NCI-H1092 treated with DMSO at 0.1 percent for 48 hours (cell line): ENCODE measurements at regions not wholly inside any gene's neighbourhood (a gene's known extent, or its start where the extent isn't known, plus 50 kb on each side); places are given as distances from the start of the nearest gene placed in this dataset.
"Not testable (repeated sequence)": the region's sequence is repeated elsewhere in the genome, so short reads cannot be mapped to it uniquely, and the experiment has no call there.

Experiments
- DNase-seq: peaks from one replicate; lab custom pipeline; 2025; lab: John Stamatoyannopoulos, UW

- DNase-seq: not testable (repeated sequence)
Observed at GRCh38 chr14:106355007-106355791, 828.8 kb downstream of the TMEM121 start.

DNA sequence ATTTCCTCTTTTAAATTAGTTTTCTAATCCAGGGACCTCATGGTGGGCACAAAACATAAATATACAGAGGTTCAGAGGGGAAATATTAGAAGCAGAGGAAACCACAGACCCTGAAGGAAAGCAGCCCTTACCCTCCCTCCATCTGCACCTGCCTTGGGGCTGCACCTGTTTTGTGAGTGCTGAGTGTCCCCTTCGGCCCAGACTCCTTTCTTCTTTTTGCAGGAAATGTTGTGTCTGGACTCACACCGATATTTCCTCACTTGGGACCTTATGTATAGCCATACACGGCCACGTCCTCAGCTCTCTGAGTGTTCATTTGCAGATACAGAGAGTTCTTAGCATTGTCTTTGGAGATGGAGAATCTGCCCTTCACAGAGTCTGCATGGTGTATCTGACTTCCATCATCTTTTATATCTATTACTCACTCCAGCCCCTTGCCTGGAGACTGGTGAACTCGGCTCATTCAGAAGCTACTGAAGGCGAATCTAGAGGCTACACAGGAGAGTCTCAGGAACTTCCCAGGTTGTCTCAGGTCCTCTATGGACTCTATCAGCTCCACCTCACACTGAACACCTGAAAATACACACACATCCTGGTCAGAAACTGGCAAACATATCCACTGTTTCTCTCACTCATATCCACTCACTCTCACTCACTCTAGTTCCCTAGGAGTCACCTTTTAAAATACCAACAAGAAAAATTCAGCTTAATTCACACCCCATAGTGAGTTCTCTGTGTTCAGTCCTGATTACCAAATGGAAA lies 829.7 kb downstream of the TMEM121 start:
- DNase-seq: not testable (repeated sequence)

GRCh38 chr14:106356643-106356930 lies 830.2 kb downstream of the TMEM121 start:
- DNase-seq: not testable (repeated sequence)

- DNase-seq: not testable (repeated sequence)
Observed at GRCh38 chr14:106359157-106359887, 832.9 kb downstream of the TMEM121 start.

- DNase-seq: not testable (repeated sequence)
Observed at GRCh38 chr14:106365371-106365770, 839.0 kb downstream of the TMEM121 start.

DNA sequence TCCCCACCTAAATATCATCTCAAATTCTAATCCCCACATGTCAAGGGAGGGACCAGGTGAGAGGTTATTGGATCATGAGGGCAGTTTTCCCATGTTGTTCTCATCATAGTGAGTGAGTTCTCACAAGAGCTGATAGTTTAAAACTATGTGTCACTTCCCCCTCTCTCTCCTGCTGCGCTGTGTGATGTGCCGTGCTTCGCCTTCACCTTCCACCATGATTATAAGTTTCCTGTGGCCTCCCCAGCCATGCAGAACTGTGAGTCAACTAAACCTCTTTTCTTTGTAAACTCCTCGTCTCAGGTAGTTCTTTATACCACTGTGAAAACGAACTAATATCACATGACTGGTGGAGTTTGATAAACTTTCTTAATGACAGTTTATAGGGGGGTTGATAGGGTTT lies 839.5 kb downstream of the TMEM121 start:
- DNase-seq: not testable (repeated sequence)

DNA sequence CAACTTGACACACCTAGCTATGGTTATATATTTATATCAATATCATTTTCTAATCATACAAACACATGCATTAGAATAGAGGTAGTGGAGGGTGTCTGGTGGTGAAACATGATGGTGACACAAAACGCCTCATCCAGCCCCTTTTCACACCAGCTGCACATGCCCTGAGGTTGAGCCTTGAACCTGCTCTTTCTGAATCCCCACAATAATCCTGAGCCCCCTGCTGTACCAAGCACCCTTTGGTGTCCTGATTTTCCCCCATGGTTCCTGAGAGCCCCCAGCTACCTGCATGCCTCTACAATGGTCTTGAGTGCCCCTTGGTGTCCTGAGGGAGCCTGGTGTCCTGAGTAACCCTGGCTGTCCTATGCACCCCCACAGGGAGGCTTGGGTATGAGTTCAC lies 840.6 kb downstream of the TMEM121 start:
- DNase-seq: not testable (repeated sequence)

DNA sequence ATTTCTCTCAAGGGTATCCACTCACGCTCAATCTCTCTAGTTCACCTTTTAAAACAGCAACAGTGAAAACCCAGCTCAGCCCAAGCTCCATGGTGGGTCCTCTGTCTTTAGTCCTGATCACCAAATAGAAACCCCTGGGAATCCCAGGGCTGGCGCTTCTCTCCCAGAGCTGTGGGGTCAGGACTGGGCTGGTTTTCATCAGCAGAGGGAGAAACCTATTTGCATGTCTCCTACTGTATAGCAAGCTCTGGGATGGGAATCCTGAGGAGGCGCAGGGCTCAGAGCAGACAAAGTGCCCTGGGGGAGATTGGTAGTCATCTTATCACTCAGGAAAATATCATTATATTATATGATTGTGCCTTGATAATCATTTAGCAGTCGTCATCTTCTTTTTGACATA lies 843.1 kb downstream of the TMEM121 start:
- not testable (repeated sequence) for DNase-seq

DNA sequence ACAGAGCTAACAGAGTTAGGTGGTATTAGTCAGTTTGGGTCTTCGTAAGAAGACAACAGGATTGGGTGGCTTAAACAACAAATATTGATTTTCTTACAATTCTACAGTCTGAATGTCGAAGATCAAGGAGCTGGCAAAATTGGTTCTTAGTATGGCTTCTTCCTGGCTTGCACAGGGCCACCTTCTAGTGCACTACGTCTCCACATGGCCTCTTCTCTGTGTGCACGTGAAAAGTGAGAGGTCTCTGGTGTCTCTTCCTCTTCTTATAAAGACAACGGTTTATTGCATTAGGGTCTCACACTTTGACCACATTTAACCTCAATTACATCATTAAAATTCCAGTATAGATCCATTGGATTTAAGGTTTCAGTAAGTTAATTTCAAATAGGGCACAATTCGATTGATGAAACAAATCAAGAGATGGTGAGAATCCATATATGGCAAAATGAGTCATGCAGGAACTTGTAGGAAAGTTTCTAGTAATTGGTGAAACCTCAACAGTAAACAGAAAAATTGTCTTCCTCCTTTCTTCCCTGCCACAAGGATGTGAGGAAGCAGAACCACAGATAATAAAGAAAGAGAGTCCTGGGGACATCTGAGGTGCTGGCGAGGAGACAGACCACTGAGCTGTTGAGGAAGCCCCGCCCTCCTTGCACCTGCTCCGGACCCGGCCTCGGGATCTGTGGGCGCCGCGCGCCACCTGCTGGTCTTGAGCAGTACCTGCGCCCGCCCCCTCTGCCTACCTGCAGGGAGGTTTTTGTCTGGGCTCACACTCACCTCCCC lies 846.7 kb downstream of the TMEM121 start:
- peak; percentile 41 for DNase-seq

GRCh38 chr14:106373653-106374110 lies 847.3 kb downstream of the TMEM121 start:
- DNase-seq: not testable (repeated sequence)

GRCh38 chr14:106377432-106377831 lies 851.0 kb downstream of the TMEM121 start:
- no peak for DNase-seq

GRCh38 chr14:106378191-106378590 lies 851.8 kb downstream of the TMEM121 start:
- DNase-seq: no peak

GRCh38 chr14:106380740-106381139 lies 854.4 kb downstream of the TMEM121 start:
- no peak for DNase-seq

DNA sequence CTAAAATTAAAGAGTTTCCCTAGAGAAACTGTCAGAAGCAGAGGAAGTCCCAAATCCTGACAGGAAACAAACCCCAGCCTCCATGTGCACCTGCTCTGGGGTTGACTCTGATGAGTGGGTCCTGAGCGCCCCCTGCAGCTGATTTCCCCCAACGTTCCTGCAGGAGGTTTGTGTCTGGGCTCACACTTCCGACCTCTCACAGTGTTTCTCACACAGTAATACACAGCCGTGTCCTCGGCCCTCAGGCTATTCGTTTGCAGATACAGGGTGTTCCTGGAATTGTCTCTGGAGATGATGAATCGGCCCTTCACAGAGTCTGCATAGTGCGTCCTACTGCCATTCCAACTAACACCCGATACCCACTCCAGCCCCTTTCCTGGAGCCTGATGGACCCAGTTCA lies 862.8 kb downstream of the TMEM121 start:
- not testable (repeated sequence) for DNase-seq

- DNase-seq: no peak
Observed at GRCh38 chr14:106390401-106390800, 864.0 kb downstream of the TMEM121 start.

DNA sequence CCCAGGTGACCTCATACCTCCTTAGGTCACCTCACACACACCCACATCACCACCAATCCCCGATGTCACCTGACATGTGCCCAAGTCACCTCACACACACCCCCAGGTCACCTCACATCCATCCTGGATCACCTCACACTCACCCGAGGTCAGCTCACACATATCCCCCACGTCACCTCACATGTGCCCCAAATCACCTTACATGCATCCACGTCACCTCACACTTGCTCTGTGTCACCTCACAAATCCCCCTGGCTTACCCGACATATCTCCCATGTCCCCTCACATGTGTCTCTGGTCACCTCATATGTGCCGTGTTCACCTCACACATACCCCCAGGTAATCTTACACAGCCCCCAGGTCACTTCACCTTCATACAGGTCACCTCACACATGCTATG lies 864.6 kb downstream of the TMEM121 start:
- DNase-seq: no peak

GRCh38 chr14:106393742-106394141 lies 867.4 kb downstream of the TMEM121 start:
- no peak for DNase-seq

- no peak for DNase-seq
Observed at GRCh38 chr14:106395456-106396050, 869.2 kb downstream of the TMEM121 start.

GRCh38 chr14:106396999-106397398 lies 870.6 kb downstream of the TMEM121 start:
- DNase-seq: no peak

DNA sequence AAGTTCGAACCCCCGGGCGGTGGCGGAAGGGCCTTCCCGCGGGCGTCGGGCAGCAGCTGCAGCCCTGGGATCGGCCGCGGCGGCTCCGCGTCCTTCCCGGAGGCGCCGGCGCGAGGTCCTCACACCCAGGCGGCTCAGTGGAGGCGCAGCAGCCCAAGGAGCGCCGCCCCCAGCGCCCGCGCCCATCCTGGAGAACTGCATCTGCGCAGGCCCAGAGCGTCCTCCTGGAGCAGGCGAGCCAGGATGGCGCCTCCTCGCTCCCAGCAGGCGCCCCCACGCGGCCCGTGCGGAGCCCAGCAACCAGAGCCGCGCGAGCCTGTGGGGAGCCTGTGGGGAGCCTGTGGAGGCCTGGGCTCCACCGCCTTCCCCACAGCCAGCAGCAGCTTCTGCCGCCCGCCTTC lies 872.5 kb downstream of the TMEM121 start:
- not testable (repeated sequence) for DNase-seq

DNA sequence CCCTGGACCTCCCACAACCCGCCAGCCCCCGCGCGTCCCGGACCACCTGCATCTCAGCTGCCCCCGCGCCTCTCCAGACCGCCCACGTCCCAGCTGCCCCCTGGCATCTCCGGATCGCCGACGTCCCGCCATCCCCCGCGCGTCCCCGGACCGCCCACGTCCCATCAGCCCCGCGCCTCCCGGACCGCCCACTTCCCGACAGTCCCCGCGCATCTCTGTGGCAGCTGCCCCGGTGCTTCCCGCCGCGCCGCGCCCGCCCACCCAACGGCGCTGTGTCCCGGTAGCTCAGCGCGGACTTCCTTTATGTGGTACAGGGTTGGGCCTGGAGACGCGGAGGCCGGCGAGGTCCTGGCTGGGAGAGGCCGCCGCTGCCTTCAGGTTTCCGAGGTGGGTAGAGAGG lies 874.9 kb downstream of the TMEM121 start:
- DNase-seq: not testable (repeated sequence)
